Right cardiac atrium (tissue), 5 donors: ENCODE measurements at regions not wholly inside any gene's neighbourhood (a gene's known extent, or its start where the extent isn't known, plus 50 kb on each side); places are given as distances from the start of the nearest gene placed in this dataset.

Experiments used
- ATAC-seq, 2 donors: fragments of 200-7000 bp; cut with Tn5 transposase; one replicate each; pipeline versions ENCODE4 v1.8.0 to v1.9.1; 2020; ENCODE audit warnings: moderate library complexity in 2 of 2, mild to moderate bottlenecking in 1 of 2
- DNase-seq, 3 donors: peaks; one replicate each; pipeline ENCODE4 v3.0.0-alpha.2; 2020
- H3K27ac ChIP-seq: one replicate; pipeline ENCODE4 v1.5.1; 2013; ENCODE audit warnings: mild to moderate bottlenecking, low read length, control low read depth, moderate library complexity
- H3K27me3 ChIP-seq: one replicate; pipeline ENCODE4 v1.6.1; 2013; ENCODE audit not compliant: control insufficient read depth, insufficient read depth
- H3K4me1 ChIP-seq: one replicate; pipeline ENCODE4 v1.6.1; 2013; ENCODE audit warnings: low read length; ENCODE audit not compliant: control insufficient read depth, insufficient read depth
- H3K4me3 ChIP-seq: one replicate; pipeline ENCODE4 v1.5.1; 2013; ENCODE audit warnings: low read length, control low read depth
- H3K9me3 ChIP-seq: one replicate; pipeline ENCODE4 v1.6.1; 2013; ENCODE audit warnings: low read length; ENCODE audit not compliant: control insufficient read depth
- WGBS: extraction: QIAGEN DNeasy Blood & Tissue Kit; methylation state at CpG from one replicate; pipeline ENCODE4 v1.1.7; 2013; 5-methylcytosine and 5-hydroxymethylcytosine counted together
- intact Hi-C, 4 donors: fragments of 100-400 bp; cut with DNase I; formaldehyde crosslinking; loops; one replicate each; pipeline versions ENCODE4 v1.11.0 to v1.14.0; 2022 to 2023
- donor health status: healthy with polysubstance abuse.
- donor health status: DM: no; HTN: yes; CAD: no.
- donor health status: DM: no; HTN: no; CAD: no.
- donor health status: DM: no; HTN: yes; CAD: no; lungs with severe emphysema.
- donor health status: DM: yes; HTN: yes; CAD: no.

- ATAC-seq (no peak), DNase-seq (no peak)
- no peak overlapping the region for H3K27ac ChIP-seq
- peaks cover 17% of the 10 kb centered on the region for H3K4me1 ChIP-seq
- no peaks in the 10 kb centered on the region for H3K27me3 ChIP-seq
- no peaks in the 10 kb centered on the region for H3K9me3 ChIP-seq
- intact Hi-C loops, result no loop called here
- WGBS, result 93% methylated on average over 4 of the region's 4 CpGs
- no peak overlapping the region for H3K4me3 ChIP-seq
Observed at GRCh38 chr2:42871372-42871771, 79.0 kb upstream of the HAAO start.

- H3K27ac ChIP-seq, result no peak overlapping the region
Observed at GRCh38 chr2:42868874-42869273, 76.5 kb upstream of the HAAO start.

GRCh38 chr2:42868096-42868495, 75.7 kb upstream of the HAAO start:
- Histone ChIP-seq H3K9me3 (no peaks in the 10 kb centered on the region), H3K27ac (no peak overlapping the region), H3K4me3 (no peak overlapping the region), H3K4me1 (peaks cover 5% of the 10 kb centered on the region), H3K27me3 (no peaks in the 10 kb centered on the region)
- intact Hi-C loops, result loop anchor here in 2 of 4 donors (5.0 kb wide), 1 partner anchor 39 kb away; no protein-coding TSS in a partner anchor
- 98% methylated on average over 3 of the region's 3 CpGs for WGBS
- ATAC-seq (no peak), DNase-seq (no peak)

More at GRCh38 chr2:42868874-42869273, 76.5 kb upstream of the HAAO start:
- WGBS, result 93% methylated on average over 2 of the region's 2 CpGs
- DNase-seq, result no peak
- Histone ChIP-seq H3K4me1 (peaks cover 5% of the 10 kb centered on the region), H3K27me3 (no peaks in the 10 kb centered on the region), H3K9me3 (no peaks in the 10 kb centered on the region), H3K4me3 (no peak overlapping the region)
- no peak for ATAC-seq
- intact Hi-C loops, result loop anchor here in 2 of 4 donors (5.0 kb wide), 1 partner anchor 38 kb away; no protein-coding TSS in a partner anchor

- ATAC-seq, result peak; percentile 29 to 41
- H3K27ac ChIP-seq, result peak overlapping the region; percentile 93
- 72% methylated on average over 11 of the region's 11 CpGs for WGBS
- H3K4me1 ChIP-seq, result peaks cover 5% of the 10 kb centered on the region
- no peak for DNase-seq
- H3K27me3 ChIP-seq, result no peaks in the 10 kb centered on the region
- intact Hi-C loops, result loop anchor here in 2 of 4 donors (5.0 kb wide), 1 partner anchor 40 kb away; no protein-coding TSS in a partner anchor
- H3K9me3 ChIP-seq, result no peaks in the 10 kb centered on the region
- H3K4me3 ChIP-seq, result no peak overlapping the region
Observed at GRCh38 chr2:42867093-42868065, 75.0 kb upstream of the HAAO start.

- intact Hi-C loops, result loop anchor here in 2 of 4 donors (5.0 kb wide), 1 partner anchor 41 kb away; no protein-coding TSS in a partner anchor
- Histone ChIP-seq H3K4me1 (peaks cover 5% of the 10 kb centered on the region), H3K27ac (peak overlapping the region; percentile 93), H3K27me3 (no peaks in the 10 kb centered on the region), H3K9me3 (no peaks in the 10 kb centered on the region), H3K4me3 (no peak overlapping the region)
- 48% methylated on average over 15 of the region's 15 CpGs for WGBS
- ATAC-seq, result peak; percentile 84 to 85
- DNase-seq, result peak; percentile 71 to 89 (median 85)
Observed at GRCh38 chr2:42865884-42866881, 73.8 kb upstream of the HAAO start.

- WGBS, result 95% methylated on average over 8 of the region's 8 CpGs
- Histone ChIP-seq H3K9me3 (no peaks in the 10 kb centered on the region), H3K27ac (peak overlapping the region; percentile 4), H3K4me1 (peaks cover 5% of the 10 kb centered on the region), H3K27me3 (no peaks in the 10 kb centered on the region), H3K4me3 (no peak overlapping the region)
- no peak for DNase-seq
- no peak for ATAC-seq
- intact Hi-C loops, result loop anchor here in 2 of 4 donors (5.0 kb wide), 2 partner anchors 43 to 83 kb away; no protein-coding TSS in a partner anchor
Observed at GRCh38 chr2:42864641-42865280, 72.4 kb upstream of the HAAO start.

- Histone ChIP-seq H3K27ac (peak overlapping the region; percentile 4), H3K9me3 (no peaks in the 10 kb centered on the region), H3K4me3 (no peak overlapping the region), H3K4me1 (peaks cover 5% of the 10 kb centered on the region), H3K27me3 (no peaks in the 10 kb centered on the region)
- ATAC-seq, result no peak
- DNase-seq, result no peak
- intact Hi-C loops, result loop anchor here in 1 of 4 donors (5.0 kb wide), 1 partner anchor 83 kb away; no protein-coding TSS in a partner anchor
- WGBS, result 87% methylated on average over 6 of the region's 6 CpGs
Observed at GRCh38 chr2:42864222-42864621, 71.8 kb upstream of the HAAO start.

- Histone ChIP-seq H3K4me1 (peaks cover 5% of the 10 kb centered on the region), H3K4me3 (no peak overlapping the region), H3K27me3 (no peaks in the 10 kb centered on the region)
Observed at GRCh38 chr2:42863751-42864150, 71.4 kb upstream of the HAAO start.

GRCh38 chr2:42863320-42863719, 70.9 kb upstream of the HAAO start:
- Histone ChIP-seq H3K4me3 (no peak overlapping the region), H3K9me3 (no peaks in the 10 kb centered on the region), H3K27me3 (no peaks in the 10 kb centered on the region), H3K27ac (peak overlapping the region; percentile 71), H3K4me1 (peaks cover 5% of the 10 kb centered on the region)
- WGBS, result 73% methylated on average over 10 of the region's 10 CpGs
- intact Hi-C loops, result loop anchor here in 1 of 4 donors (5.0 kb wide), 1 partner anchor 84 kb away; no protein-coding TSS in a partner anchor
- no peak for DNase-seq
- no peak for ATAC-seq

More at GRCh38 chr2:42863751-42864150, 71.4 kb upstream of the HAAO start:
- Histone ChIP-seq H3K27ac (peak overlapping the region; percentile 71), H3K9me3 (no peaks in the 10 kb centered on the region)
- DNase-seq (no peak), ATAC-seq (no peak)
- WGBS, result 79% methylated on average over 10 of the region's 10 CpGs
- intact Hi-C loops, result loop anchor here in 1 of 4 donors (5.0 kb wide), 1 partner anchor 84 kb away; no protein-coding TSS in a partner anchor

- no peak for DNase-seq
- H3K9me3 ChIP-seq, result no peaks in the 10 kb centered on the region
- H3K4me3 ChIP-seq, result no peak overlapping the region
- no peak for ATAC-seq
- H3K27ac ChIP-seq, result peak overlapping the region; percentile 71
- H3K4me1 ChIP-seq, result peaks cover 5% of the 10 kb centered on the region
- intact Hi-C loops, result loop anchor here in 1 of 4 donors (5.0 kb wide), 1 partner anchor 85 kb away; no protein-coding TSS in a partner anchor
- H3K27me3 ChIP-seq, result no peaks in the 10 kb centered on the region
- WGBS, result 81% methylated on average over 12 of the region's 12 CpGs
Observed at GRCh38 chr2:42862669-42863185, 70.3 kb upstream of the HAAO start.
